NCI-H345 treated with DMSO at 0.1 percent for 48 hours (cell line): ENCODE measurements at regions not wholly inside any gene's neighbourhood (a gene's known extent, or its start where the extent isn't known, plus 50 kb on each side); places are given as distances from the start of the nearest gene placed in this dataset.

Experiments
- DNase-seq: peaks from one replicate; lab custom pipeline; 2025; ENCODE audit not compliant: unreplicated experiment; lab: John Stamatoyannopoulos, UW

DNA sequence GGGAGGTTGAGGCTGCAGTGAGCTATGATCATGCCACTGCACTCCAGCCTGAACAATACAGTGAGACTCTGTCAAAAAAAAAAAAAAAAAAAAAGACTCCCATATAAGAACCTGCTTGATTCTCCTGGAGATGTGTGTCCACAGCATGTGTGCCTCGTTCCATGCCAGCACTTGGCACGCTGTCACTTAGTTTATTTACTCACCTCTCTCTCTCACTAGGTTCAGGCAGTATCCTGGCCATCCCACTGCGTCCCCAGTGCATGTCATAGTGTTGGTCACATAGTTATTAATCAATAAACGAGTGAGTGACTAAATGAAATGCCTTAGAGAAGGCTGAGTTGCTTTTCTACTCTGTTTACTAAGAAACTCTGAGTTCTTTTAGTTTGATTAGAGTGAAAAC lies 79.1 kb upstream of the GPR12 start:
- DNase-seq: peak; percentile 9

DNA sequence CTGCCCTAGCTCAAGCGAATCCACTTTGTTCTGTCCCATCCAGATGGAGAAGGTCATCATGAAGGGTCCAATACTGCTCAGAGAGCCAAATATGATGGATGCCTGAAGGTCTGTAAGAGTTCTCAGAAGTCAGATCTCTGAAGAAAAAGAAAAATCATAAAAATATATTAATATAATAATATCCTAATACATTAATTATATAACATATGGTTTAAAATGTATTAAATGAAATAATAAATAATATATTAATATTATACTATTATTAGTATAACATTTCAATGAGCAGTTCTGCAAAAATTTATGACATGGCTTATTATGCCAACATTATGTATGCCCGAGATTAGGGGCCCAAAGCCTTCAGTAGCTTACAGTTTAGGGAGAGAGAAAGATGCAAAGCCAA lies 78.2 kb upstream of the GPR12 start:
- no peak for DNase-seq

DNA sequence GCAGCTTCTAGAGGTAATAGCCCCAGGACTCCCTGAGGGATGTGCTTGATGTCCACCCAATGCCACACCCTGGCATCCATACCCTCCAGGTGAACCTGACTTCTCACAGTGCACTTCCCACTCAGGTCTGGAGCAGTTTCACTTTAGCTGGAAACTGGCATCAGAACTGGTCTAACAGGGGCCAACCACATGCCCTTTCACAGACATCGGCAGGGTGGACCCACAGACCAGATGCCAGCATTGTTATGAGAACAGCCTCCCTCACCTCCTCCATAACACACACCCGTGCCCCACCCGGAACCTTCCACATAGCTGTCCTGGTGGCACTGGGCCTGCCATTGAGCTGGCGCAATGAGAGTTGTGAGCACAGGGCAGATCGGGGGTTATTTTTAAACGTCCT lies 77.4 kb upstream of the GPR12 start:
- DNase-seq: no peak

DNA sequence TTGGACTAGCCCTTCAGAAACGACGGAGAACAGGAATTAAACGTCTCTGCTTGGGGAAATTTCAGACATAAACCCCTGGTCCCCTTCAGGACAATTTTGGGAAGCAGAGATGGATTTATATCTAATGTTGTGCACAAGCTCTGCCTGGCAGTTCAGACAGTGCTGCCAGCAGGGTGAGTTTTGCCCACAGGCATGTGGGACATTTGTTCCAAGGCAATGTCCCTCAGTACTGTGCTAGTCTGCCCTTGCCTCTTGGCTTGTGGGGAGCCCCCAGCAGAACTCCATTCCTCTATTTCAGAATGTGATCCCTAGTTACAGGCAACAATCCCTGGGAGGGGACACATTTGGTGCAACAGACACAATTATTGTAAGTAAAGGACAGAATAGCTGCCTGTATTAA lies 76.5 kb upstream of the GPR12 start:
- DNase-seq: no peak

DNA sequence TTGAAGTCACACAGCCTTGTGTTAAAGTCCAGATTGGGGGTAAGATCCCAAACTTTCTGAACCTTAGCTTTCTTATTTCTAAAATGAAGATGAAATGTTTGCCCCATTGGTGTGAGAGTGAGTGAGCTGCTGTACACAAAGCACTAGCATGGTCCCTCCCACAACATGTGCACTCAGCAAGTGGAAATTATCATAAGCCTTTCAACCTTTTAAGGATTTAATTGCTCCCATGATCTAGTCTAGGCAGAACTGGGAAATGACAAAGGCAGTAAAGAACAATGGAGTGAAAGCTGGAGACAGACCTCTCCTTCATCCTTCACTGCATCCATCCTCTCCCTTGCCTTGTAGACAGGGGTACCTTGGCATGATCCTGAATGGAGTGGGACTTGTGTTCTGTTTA lies 76.0 kb upstream of the GPR12 start:
- no peak for DNase-seq

DNA sequence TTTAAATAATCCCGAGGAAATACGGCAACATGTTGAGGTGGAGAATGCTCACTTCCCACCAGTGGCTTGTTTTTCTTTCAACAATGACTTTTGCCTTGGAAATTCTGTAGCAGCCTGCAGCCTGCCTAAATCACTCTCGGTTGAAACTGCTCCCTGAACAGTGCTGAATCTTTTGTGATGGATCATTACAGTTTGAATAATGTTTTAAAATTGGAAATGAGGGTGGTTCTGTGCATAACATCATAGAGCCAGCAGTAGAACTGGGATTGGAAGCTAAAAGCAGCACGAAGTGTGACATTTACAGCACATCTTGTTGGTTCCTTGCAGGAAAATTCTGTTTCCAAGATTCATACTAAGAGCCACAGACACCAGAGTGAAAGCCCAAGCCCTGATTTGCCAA lies 74.1 kb upstream of the GPR12 start:
- DNase-seq: no peak

DNA sequence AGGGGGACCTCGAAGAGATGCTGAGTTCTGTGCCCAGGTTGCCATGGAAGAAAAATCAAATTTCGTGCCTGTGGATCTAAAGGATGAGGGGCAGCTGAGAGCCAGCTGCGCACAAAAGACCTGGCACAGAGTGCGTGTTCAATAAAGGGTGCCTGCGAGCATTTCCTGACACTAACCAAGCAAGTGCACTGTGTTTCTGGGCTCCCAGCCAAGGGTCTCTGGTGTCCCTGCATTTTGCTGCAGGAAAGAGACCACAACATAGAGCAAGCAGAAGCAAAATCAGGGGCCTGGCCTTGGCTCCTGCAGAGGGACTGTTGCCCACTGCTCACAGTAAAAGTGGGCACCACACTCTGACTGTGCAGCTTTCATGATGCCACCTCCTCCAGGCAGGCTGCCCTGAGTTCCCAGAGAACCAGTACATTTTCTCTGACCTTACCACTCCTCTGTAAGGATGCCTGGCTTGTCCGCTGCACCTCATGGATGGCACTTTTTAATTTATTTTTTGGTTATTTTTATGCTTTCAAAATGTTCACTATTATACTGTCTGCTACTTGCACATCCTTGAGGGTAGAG lies 70.8 kb upstream of the GPR12 start:
- DNase-seq: no peak

DNA sequence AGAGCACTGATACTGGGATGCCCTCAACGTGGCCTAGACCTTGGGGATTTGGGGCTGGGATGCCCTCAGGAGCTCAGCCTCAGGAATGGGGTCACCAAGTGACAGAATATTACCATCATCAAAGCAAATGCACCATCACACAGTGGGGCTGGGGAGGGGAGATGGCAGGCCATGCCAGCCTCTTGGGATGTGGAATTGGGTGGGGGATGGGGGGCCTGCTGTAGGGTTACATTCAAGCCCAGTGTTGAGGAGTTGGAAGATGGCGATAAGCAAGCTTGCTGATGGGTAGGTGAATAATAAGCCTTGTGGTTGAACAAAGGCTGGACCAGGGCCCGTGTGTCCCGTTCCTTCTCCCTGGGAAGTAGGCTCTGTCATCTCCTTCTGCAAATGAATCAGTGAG lies 69.1 kb upstream of the GPR12 start:
- no peak for DNase-seq

DNA sequence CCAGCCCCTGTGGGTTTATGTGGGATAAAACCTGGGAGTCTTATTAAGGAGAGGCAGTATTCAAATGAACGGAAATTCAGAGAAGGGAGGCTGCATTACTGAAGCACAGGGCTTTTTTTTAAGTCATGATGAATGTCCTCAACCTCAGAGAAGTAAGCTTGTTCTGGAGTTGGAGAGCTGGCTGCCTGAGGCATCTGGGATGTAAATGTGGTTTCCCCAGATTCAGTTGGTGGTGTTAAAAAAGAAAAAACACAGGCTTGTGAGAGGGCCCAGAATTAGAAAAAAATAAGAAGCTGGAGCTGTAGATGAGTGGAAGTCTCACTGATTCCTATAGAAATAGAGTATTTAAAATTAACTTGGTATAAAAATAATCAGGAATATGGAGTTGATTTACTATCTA lies 64.0 kb upstream of the GPR12 start:
- DNase-seq: no peak

DNA sequence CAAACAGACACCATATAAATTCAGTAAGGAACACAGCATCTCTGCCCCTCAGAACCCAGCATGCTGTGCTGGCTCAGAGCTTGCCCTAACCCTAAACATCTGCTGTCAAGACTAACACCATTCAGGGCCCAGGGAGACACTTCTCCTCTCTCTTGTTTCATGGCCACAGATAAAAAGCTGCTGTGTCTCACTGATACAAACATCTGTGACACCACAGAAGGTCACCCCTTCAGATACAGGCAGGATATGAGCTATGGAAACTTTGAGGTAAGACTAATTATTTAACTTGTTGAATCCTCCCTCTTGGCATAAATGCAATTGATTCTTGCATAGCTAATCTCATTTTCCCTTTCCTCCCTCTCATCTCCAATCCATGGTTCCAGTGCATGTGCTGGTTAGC lies 61.6 kb upstream of the GPR12 start:
- no peak for DNase-seq

DNA sequence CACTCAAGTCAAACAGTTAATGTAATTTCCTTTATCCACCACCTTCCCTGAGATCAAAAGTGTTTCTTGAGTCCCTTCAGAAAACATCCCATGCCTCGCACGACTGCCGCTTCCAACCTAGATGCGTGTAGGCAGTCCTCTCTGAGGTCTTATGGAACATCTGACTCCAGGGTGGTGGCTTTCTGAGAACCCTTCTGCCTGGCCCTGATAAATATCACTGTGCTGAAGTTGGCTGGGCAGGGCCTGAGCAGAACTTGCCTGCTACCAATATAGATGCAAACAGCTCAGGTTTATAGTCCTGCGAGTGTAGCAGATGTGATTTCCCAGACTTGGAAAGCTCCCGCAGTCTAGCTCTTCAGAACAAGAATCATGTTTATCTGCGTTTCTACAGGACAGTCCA lies 61.1 kb upstream of the GPR12 start:
- no peak for DNase-seq

DNA sequence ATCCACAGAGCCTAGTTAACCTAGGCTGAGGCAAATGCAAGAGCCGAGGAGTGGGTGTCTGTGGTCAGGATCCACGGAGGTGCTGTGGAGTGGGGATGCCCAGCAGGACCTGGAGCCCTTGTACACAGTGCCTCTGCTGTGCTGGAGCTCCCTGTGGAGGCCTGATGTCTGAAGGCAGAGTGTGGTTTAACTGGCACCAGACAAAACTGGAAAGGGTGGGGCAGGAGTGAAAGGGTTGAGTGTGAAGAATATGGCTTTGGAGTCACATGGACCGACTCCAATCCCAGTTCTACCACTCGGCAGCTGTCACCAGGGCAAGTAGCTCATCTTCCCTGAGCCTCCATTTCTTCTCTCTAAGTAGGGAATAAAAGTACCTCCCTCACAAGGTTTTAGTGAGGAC lies 60.3 kb upstream of the GPR12 start:
- no peak for DNase-seq

DNA sequence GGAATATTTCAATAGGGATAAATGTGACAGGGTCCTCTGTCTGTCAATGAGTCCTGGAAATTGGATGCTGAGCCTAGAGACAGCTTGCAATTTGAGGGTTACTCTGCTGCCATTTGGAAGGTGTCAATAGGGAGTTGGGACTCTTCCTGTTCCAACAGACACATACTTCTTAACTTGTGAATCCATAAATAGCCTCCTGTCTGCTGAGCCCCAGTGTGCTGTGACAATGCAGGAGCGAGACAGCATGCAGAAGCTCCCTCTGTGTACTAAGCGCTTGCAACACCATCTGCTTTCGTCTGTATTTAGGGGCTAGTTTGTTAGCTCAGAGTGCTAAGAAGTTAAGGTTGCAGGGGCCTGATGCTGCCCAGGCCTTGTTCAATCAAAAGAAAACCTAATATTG lies 58.5 kb upstream of the GPR12 start:
- no peak for DNase-seq

DNA sequence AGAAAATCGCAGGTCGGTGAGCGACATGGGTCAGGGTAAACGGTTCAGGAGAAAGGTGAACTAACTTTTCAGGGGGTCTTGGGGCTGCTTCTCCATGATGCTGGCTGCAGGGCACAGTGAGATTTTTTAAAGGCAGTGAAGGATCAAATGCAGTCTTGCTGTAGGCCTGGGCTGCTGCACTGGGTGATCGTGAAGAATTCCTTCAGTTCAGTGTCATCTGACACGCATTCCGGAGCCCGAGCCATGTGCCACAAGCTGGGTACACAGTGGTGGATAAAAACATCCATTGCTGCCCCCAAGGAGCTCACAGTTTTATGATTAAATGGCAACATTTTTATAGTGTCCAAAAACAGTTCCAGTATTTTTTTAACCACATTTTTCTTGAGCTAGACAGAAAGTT lies 56.3 kb upstream of the GPR12 start:
- DNase-seq: no peak

DNA sequence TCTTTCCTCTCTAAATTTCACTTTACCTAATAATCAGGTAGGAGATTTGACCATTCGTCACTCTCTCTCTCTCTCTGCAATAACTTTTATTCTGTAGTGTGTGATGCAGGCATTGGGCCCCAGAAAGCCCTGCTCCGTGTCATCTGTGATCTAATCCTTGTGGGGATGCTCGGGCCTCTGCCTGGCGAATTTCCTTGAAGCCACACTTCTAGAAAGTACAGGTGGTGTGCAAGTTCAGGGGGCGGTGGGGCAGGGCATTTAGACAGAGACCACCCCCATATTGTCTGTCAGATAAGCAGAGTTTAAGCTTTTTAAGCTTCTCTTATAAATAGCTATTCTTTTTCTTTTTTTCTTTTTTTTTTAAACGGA lies 53.4 kb upstream of the GPR12 start:
- DNase-seq: no peak

DNA sequence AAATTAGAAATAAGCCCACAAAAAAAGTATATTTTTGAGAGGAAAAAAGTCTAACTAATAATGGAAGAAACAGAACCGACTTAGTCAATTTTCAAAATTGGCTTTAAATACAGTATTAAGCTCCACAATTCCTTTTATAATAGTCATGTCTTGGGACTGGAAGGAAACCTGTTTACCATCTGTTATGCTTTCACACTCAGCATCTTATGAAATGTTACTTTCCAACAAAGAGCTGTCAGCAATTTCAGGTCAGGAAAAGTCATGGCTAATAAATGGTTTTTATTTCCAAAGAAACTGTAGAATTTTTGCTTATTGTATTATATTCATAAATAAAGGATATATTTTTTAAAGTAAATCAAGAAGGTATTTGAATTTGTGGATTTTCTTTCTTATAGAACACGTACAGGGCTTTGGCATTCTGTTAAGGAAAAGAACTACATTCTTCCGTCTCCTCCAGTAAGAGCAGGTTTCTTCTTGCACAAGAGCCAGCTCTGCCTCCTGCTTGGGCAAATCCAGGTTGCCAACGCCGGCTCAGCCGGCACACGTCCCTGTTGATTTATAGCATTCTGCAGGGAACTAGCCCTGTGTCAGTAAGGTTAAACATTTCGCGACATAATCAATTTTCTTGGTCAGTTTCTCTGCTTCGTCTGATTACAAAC lies 52.9 kb upstream of the GPR12 start:
- DNase-seq: no peak

DNA sequence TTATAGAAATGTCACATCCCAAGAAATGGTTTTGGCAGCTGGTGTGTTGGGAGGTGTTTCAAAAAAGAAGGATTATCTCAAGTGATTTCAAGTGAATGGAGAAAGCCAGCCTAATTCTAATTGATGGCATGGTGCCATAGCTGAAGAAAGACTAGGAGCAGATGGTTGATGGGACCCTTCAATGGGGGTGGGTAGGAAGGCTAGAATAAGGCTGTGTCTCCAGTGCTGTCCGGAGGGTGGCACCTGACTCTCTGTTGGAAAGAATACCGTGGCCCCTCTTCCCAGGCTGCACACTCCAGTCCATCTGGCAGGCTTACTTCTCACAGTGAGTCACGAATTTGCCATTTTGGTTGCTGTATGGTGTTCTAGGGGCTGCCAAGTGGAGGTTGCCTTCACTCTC lies 51.0 kb upstream of the GPR12 start:
- no peak for DNase-seq
